SH-SY5Y (cell line): ENCODE measurements at regions not wholly inside any gene's neighbourhood (a gene's known extent, or its start where the extent isn't known, plus 50 kb on each side); places are given as distances from the start of the nearest gene placed in this dataset.

Experiments used
- GATA2 ChIP-seq: IDR thresholded peaks from 2 replicates; pipeline ENCODE4 v1.6.1; 2011; ENCODE audit warnings: mild to moderate bottlenecking, low read depth, low read length
- GATA3 ChIP-seq: IDR thresholded peaks from 2 replicates; pipeline ENCODE4 v1.6.1; 2011; ENCODE audit warnings: low read depth, mild to moderate bottlenecking, low read length, moderate library complexity

GRCh38 chr3:168436245-168436724, 340.6 kb upstream of the GOLIM4 start:
- TF ChIP-seq GATA3: no peak
- no peak for TF ChIP-seq GATA2
